Activated CD8-positive, alpha-beta memory T cell treated with anti-CD3 and anti-CD28 coated beads for 4 hours (primary cell): ENCODE measurements at regions not wholly inside any gene's neighbourhood (a gene's known extent, or its start where the extent isn't known, plus 50 kb on each side); places are given as distances from the start of the nearest gene placed in this dataset.
"Not testable (repeated sequence)": the region's sequence is repeated elsewhere in the genome, so short reads cannot be mapped to it uniquely, and the experiment has no call there.

Experiments
- DNase-seq, 2 donors: peaks; one replicate each; pipeline ENCODE4 v3.0.0-alpha.2; 2020; ENCODE audit warnings: low read depth in 2 of 2

GRCh38 chr12:9543341-9543740 is 64.4 kb downstream of the KLRB1 start:
- DNase-seq = not testable (repeated sequence)

- not testable (repeated sequence) for DNase-seq
These were observed 64.9 kb downstream of the KLRB1 start for GRCh38 chr12:9542827-9543226.

GRCh38 chr12:9515925-9516324 is 91.8 kb downstream of the KLRB1 start:
- DNase-seq = not testable (repeated sequence)

DNA sequence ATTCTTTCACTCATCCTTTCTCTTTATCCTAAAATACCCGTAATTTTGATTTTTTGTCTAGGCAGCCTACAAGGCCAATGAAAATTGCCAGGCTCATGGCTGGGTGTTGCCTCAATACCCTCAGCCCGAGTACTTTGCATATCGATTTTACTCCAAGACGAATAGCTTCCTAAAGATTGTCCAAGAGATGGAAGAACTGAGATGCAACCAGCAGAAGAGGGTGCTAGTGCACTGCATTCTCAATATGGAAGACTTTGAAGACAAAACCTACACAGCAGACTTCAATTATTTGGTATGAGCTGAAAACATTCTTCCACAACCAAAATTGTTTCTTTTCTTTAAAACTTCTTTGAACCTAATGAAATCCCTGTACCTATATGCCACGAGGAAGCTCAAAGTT is 95.0 kb downstream of the KLRB1 start:
- not testable (repeated sequence) for DNase-seq

GRCh38 chr12:9510392-9511011 is 97.2 kb downstream of the KLRB1 start:
- not testable (repeated sequence) for DNase-seq

- DNase-seq = no peak
These were observed 98.1 kb downstream of the KLRB1 start for GRCh38 chr12:9509464-9510161.

DNA sequence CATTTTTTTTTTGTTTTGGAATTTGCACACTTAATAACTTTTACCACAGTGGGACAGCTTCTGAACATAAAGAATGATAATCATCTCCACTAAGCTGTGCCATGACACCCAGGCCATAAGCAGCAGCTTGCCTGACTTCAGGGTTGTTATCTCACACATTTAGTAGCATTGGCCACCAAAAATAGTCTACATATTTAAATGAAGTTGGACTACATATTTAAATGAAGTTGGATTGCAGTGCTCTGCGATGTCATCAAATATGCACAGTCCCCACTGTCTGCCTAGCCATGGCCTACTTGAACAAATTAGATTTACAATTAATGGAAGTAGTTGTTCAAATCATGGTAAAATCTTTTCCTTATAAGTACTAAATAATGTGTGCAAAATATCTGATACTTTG is 101.0 kb downstream of the KLRB1 start:
- DNase-seq = no peak

DNA sequence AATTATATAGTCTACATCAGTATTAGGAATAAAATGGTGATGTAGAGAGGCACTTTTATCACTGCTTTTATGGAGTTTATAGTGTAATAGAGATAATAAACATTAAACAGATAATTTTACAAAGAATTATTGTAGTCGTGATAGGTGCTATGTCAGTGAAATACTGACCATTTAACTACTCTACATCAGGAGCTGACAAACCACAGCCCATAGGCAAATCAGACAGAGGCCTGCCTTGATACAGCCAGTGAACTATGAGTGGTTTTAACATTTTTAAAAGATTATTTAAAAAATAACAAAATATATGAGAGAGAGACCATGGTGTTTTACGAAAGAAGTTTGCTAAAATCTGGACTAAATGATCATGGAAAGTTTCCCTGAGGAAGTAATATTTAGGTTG is 104.3 kb downstream of the KLRB1 start:
- not testable (repeated sequence) for DNase-seq

DNA sequence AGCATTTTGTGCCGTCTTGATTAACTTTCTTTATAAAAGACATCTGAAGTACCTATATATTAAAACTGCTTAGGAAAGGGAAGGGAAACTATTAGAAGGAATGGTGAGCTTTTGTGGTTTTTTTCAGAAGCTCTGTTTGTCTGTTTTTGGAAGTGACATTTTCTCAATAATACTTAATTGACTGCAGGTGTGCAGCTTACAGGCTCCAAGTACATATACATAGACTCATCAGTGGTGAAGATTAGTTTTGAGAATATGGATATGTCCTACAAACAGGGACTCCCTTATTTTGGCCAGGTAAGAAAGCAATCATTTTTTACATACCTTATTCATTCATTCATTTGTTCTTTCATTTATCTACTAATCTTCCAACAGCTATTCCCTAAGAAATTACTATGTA is 104.9 kb downstream of the KLRB1 start:
- DNase-seq = not testable (repeated sequence)

GRCh38 chr12:9493325-9493724 is 114.4 kb downstream of the KLRB1 start:
- not testable (repeated sequence) for DNase-seq

DNA sequence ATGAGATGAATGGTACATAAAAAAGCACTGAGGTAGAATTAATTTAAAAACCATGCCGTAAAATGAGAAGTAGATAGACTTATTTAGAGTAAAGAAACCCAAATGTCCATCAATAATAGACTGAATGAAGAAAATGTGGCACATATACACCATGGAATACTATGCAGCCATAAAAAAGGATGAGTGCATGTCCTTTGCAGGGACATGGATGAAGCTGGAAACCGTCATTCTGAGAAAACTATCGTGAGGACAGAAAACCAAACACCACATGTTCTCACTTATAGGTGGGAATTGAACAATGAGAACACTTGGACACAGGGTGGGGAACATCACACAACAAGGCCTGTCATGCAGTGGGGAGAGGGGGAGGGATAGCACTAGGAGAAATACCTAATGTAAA is 126.4 kb downstream of the KLRB1 start:
- not testable (repeated sequence) for DNase-seq

DNA sequence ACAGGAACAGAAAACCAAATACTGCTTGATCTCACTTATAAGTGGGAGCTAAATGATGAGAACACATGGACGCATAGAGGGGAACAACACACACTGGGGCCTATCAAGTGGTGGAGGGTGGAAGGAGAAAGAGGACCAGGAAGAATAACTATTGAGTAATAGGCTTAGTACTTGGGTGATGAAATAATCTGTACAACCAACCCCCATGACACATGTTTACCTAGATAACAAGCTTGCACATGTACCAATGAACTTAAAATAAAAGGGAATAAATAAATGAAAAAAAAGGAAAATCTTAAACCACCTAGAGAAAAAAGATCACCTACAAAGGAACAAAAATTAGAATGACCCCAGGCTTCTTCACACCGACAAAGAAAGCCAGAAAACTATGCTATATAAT is 133.5 kb downstream of the KLRB1 start:
- DNase-seq = not testable (repeated sequence)

DNA sequence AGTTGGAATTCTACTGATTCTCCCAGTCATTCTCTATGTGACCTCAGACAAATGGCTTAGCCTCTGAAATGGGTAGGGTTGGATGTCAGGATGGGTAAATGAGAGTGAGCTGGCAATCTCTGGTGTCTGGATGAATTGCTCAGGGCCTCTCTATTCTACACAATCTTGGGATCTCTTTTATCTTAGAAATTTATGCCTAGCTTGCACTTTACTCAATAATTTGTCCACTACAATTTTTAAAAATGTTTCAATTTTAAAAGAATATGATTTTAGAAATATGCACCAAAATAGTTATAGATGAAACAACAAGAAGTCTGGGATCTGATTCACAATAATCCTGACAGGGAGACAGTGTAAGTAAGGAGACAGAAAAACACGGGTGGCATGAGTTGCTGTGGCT is 134.1 kb downstream of the KLRB1 start:
- not testable (repeated sequence) for DNase-seq

DNA sequence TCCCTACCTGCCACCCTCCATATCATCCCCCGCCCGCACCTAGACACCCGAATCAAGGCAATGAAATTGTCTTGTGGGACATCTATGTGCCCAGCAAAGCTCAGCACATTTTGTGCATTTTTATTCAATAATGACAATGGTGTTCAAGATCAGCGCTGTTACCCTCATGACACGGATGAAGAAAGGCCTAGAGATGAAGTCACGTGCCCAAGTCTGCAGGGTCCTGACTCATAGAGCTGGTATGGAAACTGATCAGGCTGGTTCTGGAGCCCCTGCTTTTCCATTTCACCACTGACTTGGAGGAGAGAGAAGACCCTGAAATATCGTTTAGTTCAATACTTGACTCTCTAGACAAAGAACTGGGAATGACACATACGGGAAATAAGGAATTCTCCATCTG is 136.2 kb downstream of the KLRB1 start:
- DNase-seq = not testable (repeated sequence)

DNA sequence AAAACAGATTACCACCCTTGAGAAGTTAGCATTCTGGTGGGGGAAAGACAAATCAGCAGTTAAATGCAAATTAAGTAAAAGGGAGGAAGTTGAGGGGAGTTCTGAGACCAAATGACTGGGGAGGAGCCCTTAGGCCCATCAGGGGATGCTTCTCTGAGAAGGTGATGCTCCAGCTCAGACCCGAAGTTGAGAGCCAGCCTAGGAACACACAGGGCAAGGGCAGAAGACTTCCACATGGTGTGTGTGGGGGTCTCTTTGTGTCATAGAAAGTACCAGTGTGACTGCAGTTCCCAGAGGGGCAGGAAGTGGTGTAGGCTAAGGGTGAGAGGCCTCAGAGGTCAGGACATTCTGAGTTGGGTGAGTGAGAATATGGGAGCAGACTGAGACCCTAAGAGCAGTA is 137.3 kb downstream of the KLRB1 start:
- DNase-seq = not testable (repeated sequence)

- not testable (repeated sequence) for DNase-seq
These were observed 137.8 kb downstream of the KLRB1 start for GRCh38 chr12:9469956-9470355.

- DNase-seq = not testable (repeated sequence)
These were observed 138.3 kb downstream of the KLRB1 start for GRCh38 chr12:9469463-9469862.

GRCh38 chr12:9468998-9469397 is 138.7 kb downstream of the KLRB1 start:
- DNase-seq = not testable (repeated sequence)

DNA sequence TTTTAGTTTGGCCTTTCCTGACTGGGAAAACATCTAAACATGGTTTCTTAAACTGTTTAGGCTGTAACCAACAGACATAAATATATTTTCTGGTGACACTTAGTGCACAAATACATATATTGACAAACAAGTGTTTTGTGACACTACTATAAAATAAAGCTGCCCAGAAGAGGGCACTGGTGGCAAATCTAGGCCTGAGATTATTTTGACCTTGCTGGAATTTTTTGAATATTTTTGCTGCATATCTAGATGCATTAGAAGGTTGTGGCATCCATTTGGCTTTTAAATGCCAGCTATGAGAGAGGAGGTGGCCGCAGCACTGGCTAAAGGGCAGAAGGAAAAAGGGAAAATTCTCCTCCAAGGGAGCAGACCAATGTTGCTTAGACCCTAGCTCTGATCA is 139.6 kb downstream of the KLRB1 start:
- not testable (repeated sequence) for DNase-seq

DNA sequence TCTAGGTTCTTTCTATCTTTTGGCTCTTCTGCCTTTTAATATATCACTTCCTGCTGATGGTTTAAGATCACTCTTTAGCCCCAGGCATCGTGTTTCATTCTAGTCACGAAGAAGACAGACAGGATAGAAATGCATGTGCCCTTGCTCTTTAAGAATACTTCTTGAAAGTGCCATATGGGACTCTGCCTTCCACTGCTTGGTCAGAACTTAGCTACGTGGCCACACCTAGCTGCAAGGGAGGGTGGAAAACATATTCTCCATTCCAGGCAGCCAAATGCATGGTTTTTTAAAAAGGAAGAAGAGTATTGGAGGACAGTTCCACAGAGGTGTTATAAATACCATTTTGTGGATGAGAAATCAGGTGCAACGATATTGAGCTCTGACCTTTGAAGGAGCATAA is 143.3 kb downstream of the KLRB1 start:
- DNase-seq = no peak

DNA sequence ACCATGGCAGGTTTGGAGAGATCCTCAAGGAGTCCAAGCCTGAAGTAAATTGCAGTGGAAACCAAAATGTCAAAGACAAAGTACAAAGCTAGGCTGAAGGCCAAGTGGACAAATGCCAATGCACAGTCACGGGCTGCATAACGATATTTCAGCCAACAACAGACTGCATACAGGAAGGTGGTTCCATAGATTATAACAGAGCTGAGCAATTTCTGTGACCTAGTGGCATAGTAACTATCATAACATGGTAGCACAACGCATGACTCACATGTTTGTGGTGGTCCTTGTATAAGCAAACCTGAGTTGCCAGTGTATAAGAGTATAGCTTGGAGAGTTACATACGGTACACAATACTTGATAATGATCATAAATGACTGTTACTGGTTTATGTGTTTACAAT is 152.2 kb downstream of the KLRB1 start:
- not testable (repeated sequence) for DNase-seq

GRCh38 chr12:9454021-9454420 is 153.7 kb downstream of the KLRB1 start:
- not testable (repeated sequence) for DNase-seq

DNA sequence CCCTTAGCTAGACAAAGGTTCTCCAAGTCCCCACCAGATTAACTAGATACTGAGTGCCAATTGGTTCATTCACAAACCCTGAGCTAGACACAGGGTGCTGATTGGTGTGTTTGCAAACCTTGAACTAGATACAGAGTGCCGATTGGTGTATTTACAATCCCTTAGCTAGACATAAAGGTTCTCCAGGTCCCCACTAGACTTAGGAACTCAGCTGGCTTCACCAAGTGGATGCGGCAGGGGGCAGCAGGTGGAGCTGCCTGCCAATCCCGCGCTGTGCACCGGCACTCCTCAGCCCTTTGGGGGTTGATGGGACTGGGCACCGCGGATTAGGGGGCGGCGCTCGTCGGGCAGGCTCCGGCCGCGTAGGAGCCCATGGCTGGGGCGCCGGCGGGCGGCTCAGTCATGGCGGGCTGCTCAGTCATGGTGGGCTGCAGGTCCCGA is 157.6 kb downstream of the KLRB1 start:
- DNase-seq = not testable (repeated sequence)
